IgD-negative memory B cell (primary cell): ENCODE measurements at regions not wholly inside any gene's neighbourhood (a gene's known extent, or its start where the extent isn't known, plus 50 kb on each side); places are given as distances from the start of the nearest gene placed in this dataset.

ENCODE experiments used
- H3K27ac Mint-ChIP-seq, 3 donors: one replicate each; pipeline ENCODE4 v1.8.0; 2020 to 2022; ENCODE audit warnings: mild to moderate bottlenecking in 3 of 3, mixed read lengths in 3 of 3, moderate library complexity in 1 of 3
- H3K27me3 Mint-ChIP-seq: one replicate; pipeline ENCODE4 v1.8.0; 2021; ENCODE audit warnings: mixed read lengths
- H3K36me3 Mint-ChIP-seq: one replicate; pipeline ENCODE4 v1.8.0; 2020; ENCODE audit warnings: mild to moderate bottlenecking, mixed read lengths
- H3K4me1 Mint-ChIP-seq, 3 donors: one replicate each; pipeline ENCODE4 v1.8.0; 2020 to 2022; ENCODE audit warnings: mixed read lengths in 3 of 3, mild to moderate bottlenecking in 1 of 3
- H3K4me3 Mint-ChIP-seq, 4 donors: one replicate each; pipeline ENCODE4 v1.8.0; 2020 to 2022; ENCODE audit warnings: mild to moderate bottlenecking in 4 of 4, mixed read lengths in 4 of 4, moderate library complexity in 3 of 4
- H3K9me3 Mint-ChIP-seq, 3 donors: one replicate each; pipeline ENCODE4 v1.8.0; 2020 to 2021; ENCODE audit warnings: mixed read lengths in 3 of 3, mild to moderate bottlenecking in 1 of 3

DNA sequence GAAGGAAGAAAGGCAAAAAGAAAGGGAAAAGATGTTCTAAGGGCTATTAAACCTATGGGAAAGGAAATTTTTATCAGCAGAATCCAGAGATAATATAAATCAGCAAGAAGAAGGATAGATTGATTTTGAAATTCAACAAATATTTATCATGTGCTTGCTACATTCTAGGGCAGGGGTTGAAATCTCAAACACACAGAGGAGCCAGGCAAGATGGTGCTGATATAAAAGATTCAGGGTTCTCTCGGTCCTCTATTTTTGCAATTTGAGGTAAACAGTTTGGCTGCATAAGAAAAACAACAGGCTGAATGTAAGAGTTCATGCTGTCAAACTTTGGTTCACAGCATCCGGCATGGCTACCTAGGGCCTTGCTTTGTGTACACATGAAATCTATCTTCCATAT is 109.6 kb upstream of the BMP2 start:
- Mint-ChIP-seq H3K4me1 (no peaks in the 10 kb centered on the region), H3K36me3 (no peaks in the 10 kb centered on the region), H3K27me3 (no peaks in the 10 kb centered on the region), H3K9me3 (peaks cover 0 to 10% (median 0%) of the 10 kb centered on the region in 3 donors), H3K27ac (no peak overlapping the region), H3K4me3 (no peak overlapping the region)

DNA sequence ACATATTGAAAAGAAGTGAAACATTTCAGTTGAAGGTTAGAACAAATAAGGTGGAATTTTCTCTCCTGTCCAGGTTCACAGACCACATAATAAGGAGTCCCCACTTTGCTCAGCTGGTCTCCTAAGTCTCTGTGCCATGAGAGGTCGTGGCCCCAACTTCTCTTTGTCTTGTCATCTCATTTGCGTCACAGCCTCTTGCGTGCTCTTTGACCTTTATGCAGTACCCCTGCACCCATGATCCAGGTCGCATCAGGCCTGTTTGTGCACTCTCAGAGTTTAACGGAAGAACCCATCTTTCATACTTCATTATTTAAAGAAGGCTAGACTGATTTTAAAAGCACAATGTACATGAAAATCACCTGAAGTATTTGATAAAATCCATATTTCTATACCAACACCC is 110.4 kb upstream of the BMP2 start:
- Mint-ChIP-seq H3K27me3 (no peaks in the 10 kb centered on the region), H3K4me1 (no peaks in the 10 kb centered on the region), H3K27ac (no peak overlapping the region), H3K36me3 (no peaks in the 10 kb centered on the region), H3K4me3 (no peak overlapping the region), H3K9me3 (peaks cover 0 to 10% (median 0%) of the 10 kb centered on the region in 3 donors)

DNA sequence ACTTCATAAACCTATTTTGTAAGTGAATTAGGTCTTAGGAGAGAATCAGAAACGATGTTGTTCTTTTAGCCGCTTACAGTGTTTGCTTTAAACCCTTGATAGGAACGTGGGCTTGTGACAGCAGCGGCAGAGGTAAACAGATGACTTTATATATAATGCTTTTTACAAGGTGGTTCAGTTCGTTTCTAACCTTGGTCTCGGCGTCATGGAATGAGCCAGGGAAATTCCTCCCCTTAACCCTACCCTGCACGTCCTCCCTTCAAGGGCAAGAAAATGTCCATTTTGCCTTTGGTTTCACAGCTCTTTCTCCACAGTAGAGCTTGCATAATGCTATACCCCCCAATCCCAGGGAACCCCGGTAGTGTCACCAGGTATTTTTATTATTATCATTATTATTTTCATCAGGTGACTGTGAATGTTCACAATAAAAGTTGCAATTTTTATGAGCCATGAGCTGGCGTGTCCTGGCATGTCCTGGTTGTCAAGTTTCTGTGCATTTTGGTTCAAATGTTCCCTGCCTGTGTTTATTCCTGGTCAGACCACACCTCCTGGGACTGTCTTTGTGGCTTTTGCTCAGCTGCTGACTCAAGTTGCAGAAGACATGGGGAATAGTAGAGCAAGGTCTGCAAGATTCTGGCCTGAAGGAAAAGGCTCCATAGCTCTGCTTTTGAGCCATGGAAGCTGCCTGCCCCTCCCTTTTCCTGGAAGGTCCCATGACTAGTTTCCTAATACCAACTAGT is 112.8 kb upstream of the BMP2 start:
- Mint-ChIP-seq H3K27ac (no peak overlapping the region), H3K36me3 (no peaks in the 10 kb centered on the region), H3K9me3 (peaks cover 0 to 10% (median 0%) of the 10 kb centered on the region in 3 donors), H3K4me3 (no peak overlapping the region), H3K4me1 (no peaks in the 10 kb centered on the region), H3K27me3 (no peaks in the 10 kb centered on the region)

DNA sequence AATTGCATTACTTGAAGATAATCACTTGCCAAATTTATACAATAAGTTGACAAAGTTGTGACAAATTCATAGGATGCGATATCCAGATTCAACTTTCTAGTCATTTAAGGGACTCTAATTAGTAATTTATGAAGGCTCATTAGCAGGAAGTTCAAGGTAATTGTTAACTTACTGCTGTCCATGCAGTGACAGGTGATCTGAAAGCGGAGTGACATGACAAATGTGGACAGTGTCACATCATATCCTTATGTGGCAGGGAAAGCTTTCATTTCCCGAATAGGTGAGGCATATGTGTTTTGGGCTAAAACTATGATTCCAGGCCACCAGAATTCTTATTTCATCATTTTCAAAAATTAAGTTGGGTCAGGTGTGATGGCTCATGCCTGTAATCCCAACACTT is 115.9 kb upstream of the BMP2 start:
- Mint-ChIP-seq H3K36me3 (no peaks in the 10 kb centered on the region), H3K4me1 (no peaks in the 10 kb centered on the region), H3K27me3 (no peaks in the 10 kb centered on the region), H3K9me3 (no peaks in the 10 kb centered on the region), H3K4me3 (no peak overlapping the region), H3K27ac (no peak overlapping the region)

DNA sequence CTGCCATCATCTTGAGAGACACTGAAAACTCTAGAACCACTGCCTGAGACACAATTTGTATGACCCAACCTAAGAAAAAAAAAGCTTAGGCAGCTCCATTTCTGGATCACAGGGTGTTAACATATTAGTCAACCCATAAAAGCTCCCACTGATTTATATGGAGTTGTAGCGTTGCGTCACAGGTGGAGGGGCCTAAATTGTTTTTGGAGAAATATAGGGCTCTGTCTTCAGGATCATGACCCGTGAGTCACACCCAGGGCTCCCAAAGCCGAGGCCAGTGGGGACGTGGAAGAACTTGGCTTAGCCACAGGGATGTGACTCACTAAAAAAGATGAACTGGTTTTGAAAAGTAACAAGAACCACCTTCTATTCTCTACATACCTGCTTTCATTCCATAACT is 116.5 kb upstream of the BMP2 start:
- H3K36me3 Mint-ChIP-seq: no peaks in the 10 kb centered on the region
- no peak overlapping the region for H3K27ac Mint-ChIP-seq
- H3K4me1 Mint-ChIP-seq: no peaks in the 10 kb centered on the region
- H3K4me3 Mint-ChIP-seq: no peak overlapping the region
- no peaks in the 10 kb centered on the region for H3K27me3 Mint-ChIP-seq
- no peaks in the 10 kb centered on the region for H3K9me3 Mint-ChIP-seq

DNA sequence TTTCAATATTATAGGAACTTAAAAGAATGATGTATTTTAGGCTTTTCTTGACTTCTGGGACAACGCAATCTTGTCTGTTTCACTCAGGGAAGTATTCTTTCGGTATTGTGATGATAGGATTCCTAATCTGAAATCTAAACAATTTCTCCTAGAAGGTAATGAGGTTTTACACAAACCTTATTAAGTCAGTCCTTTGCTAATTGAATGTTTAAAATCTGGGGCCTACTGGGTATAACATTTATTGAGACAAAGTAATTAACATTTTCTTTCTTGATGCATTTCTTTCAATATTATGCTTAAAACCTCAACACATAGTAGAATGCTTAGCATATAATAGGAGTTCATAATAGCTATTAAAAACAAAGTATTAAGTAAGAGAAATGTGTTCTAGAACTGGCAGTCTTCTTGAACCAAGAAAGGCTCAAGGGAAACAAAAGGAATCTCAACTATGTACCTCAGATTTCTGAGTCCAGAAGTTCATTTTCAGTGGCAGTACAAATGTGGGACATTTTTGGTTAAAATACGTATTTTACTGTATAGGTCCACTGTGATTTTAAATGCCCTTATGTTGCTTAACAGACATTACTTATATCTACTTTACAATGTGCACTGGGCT is 121.4 kb upstream of the BMP2 start:
- Mint-ChIP-seq H3K9me3 (peaks cover 0 to 6% (median 0%) of the 10 kb centered on the region in 3 donors), H3K27ac (no peak overlapping the region), H3K4me3 (no peak overlapping the region), H3K4me1 (no peaks in the 10 kb centered on the region), H3K27me3 (no peaks in the 10 kb centered on the region), H3K36me3 (no peaks in the 10 kb centered on the region)

DNA sequence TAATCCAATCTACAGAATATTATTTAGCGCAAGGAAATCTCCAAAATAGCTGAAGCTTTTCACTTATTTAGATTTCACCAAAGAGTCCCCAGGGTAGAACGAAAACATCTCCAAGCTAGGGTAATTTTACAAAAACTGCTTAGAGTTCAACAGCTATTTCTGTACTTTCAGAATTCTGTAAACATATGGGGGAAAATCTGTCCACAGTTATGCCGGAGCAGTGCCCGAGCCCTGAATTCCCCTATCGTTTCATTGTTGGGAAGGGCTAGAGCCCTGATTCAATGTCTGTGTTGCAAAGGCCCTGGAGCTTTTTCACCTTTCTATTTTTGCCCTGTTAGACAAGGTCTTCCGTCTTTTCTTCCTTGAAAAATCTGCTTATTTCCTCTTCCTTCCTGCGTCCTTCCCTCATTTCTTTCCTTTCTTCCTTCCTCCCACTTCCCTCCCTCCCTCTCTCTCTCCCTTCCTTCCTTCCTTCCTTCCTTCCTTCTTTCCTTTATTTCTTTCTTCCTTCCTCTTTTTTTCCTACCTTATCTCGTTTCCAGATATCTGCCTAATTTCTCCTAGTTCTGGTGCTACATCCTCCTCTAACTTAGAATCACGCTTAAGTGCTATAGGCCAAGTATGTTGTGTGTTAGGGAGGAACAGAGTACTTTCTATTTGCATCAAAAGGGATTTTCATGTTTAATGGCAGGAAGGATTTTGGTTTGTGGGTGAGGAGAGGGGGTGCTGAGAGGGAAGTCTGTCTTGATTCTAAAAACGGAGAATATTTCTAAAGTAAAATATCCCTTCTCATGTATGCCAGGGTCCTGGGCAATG is 122.5 kb upstream of the BMP2 start:
- H3K4me1 Mint-ChIP-seq: no peaks in the 10 kb centered on the region
- H3K27me3 Mint-ChIP-seq: no peaks in the 10 kb centered on the region
- H3K9me3 Mint-ChIP-seq: peaks cover 0 to 11% (median 4%) of the 10 kb centered on the region in 3 donors
- H3K27ac Mint-ChIP-seq: no peak overlapping the region
- no peak overlapping the region for H3K4me3 Mint-ChIP-seq
- H3K36me3 Mint-ChIP-seq: no peaks in the 10 kb centered on the region

DNA sequence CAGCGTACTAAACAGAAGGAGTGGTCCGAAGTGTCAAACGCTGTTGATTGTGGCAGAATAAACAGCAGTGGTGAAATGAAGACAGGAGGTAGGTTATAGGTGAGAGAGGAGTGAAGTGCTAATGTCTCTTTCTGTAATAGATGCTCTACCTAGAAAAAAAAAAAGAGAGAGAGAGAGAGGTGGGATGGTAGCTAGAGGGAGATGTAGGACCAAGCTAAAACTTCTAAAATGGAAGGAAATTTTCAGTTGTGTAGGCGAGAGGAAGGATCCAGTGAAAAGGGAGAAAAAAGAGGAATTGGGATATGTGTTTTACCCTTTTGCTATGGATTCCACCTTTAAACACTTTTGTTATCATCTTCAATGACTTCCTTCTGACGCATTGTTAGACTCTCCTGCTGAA is 126.5 kb upstream of the BMP2 start:
- Mint-ChIP-seq H3K27ac (no peak overlapping the region), H3K36me3 (peaks cover 1% of the 10 kb centered on the region), H3K27me3 (no peaks in the 10 kb centered on the region), H3K4me3 (no peak overlapping the region), H3K4me1 (no peaks in the 10 kb centered on the region), H3K9me3 (peaks cover 0 to 18% (median 5%) of the 10 kb centered on the region in 3 donors)

DNA sequence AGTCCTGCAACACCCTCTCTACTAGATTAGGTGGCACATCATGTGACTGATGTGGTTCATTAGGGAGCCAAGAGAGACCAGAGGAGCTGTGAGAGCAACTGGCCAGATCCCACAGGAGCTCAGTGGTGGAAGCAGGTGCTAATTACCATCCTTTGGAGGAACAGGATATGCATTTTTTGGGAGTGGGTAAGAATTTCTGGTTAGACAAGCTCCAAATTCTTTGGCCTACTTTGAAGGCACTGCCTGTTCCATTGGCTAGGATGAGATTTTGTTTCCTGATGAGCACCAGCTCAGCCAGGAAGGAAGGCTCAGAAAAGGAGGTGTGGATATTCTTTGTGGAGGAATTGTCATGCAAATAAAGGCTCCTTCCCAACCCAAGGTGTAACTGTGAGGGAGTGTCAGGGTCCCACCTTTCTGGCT is 130.3 kb upstream of the BMP2 start:
- Mint-ChIP-seq H3K4me3 (no peak overlapping the region), H3K9me3 (peaks cover 5 to 14% (median 10%) of the 10 kb centered on the region in 3 donors), H3K27ac (no peak overlapping the region), H3K36me3 (peaks cover 1% of the 10 kb centered on the region), H3K4me1 (no peaks in the 10 kb centered on the region), H3K27me3 (no peaks in the 10 kb centered on the region)

DNA sequence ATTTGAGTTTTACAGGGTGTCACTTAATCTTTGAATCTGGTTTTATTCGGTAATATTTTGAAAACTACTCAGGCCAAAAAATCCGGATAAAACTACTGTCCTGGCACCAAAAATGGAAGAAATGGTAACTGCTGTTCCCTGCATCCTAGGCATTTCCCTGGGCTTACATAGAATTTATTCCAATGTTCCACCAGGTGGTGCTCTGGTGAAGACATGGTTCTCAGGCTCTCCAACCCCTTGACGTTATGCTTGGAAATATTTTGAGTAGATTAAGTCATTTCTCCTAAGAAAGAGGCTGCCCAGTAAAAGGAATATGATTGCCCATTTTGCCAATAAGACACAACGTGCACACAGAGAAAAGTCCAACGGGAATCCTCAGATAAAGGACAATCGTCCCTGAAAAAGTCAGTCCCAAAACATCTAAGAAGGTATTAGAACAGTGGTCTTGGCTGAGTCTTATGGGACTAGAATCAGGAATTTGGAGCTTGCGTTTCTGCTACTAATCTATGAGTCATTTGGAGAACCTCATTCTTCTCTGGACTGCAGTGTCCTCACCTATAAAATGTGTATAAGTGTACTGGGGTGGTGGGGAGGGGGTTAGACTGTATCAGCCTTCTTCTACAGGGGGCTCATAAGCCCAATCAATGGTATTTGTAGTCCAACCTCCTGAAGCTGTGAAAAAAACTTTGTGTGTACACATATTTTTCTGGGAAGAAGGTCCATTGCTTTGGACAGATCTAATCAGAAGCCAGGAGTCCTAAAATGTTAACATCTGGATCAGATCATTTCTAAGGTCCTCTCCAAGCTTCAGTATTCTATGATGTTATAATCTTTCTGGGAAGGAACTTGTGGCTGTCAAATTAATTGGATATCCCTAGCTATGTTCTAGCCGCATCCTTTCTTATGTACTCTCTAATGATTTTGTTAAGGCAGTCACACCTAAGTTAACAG is 131.0 kb upstream of the BMP2 start:
- Mint-ChIP-seq H3K27me3 (no peaks in the 10 kb centered on the region), H3K4me3 (no peak overlapping the region), H3K27ac (no peak overlapping the region), H3K4me1 (no peaks in the 10 kb centered on the region), H3K9me3 (peaks cover 5 to 16% (median 10%) of the 10 kb centered on the region in 3 donors), H3K36me3 (peaks cover 1% of the 10 kb centered on the region)

DNA sequence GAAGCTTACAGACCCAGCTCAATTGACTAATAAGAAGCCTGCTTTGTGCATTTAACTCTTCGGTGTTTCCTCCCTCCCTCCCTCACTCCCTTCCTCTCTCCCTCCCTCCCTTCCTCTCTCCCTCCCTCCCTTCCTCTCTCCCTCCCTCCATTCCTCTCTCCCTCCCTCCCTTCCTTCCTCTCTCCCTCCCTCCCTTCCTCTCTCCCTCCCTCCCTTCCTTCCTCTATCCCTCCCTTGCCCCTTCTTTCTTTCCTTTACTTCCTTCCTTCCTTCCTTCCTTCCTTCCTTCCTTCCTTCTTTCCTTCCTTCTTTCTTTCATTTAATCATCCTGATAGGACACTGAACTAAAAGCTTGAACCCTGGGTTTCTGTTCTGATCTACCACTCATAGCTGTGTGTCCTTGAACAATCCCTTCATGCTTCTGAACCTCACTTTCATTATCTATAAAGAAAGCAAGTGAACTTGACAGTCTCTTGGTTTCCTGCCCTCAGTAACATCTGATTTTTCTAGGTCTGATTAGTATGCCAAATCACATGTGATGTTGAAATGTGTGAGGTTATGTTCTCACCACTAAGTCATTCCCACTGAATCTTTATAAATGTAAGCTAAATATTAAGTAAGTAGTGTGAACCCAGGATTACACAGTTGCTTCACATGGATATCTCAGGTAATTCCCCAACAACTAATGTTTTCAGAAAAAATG is 132.3 kb upstream of the BMP2 start:
- peaks cover 1 to 10% (median 9%) of the 10 kb centered on the region in 3 donors for H3K9me3 Mint-ChIP-seq
- peaks cover 1% of the 10 kb centered on the region for H3K36me3 Mint-ChIP-seq
- no peaks in the 10 kb centered on the region for H3K27me3 Mint-ChIP-seq
- no peaks in the 10 kb centered on the region for H3K4me1 Mint-ChIP-seq
- no peak overlapping the region for H3K27ac Mint-ChIP-seq
- H3K4me3 Mint-ChIP-seq: no peak overlapping the region

DNA sequence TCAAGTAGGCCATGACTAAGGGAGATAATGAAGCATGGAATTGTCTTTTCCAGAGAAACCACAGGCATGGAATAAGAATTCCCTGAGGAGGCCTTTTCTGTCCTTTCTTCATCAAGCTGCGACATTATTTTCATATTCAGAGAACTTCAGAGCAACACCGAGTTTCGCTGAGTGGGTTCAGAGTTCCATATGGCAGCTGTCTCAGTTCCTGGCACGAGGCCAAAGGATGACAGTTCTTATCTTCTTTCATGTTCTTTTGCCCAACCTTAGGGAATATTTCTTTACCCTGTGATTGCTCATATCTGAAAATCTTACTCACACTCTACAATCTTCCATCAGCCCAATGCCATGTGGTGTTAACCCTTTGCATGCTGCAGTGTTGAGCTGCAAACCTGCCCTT is 135.3 kb upstream of the BMP2 start:
- no peak overlapping the region for H3K4me3 Mint-ChIP-seq
- H3K27me3 Mint-ChIP-seq: no peaks in the 10 kb centered on the region
- H3K27ac Mint-ChIP-seq: no peak overlapping the region
- H3K36me3 Mint-ChIP-seq: peaks cover 1% of the 10 kb centered on the region
- peaks cover 0 to 2% (median 0%) of the 10 kb centered on the region in 3 donors for H3K4me1 Mint-ChIP-seq
- H3K9me3 Mint-ChIP-seq: peaks cover 1 to 14% (median 5%) of the 10 kb centered on the region in 3 donors

DNA sequence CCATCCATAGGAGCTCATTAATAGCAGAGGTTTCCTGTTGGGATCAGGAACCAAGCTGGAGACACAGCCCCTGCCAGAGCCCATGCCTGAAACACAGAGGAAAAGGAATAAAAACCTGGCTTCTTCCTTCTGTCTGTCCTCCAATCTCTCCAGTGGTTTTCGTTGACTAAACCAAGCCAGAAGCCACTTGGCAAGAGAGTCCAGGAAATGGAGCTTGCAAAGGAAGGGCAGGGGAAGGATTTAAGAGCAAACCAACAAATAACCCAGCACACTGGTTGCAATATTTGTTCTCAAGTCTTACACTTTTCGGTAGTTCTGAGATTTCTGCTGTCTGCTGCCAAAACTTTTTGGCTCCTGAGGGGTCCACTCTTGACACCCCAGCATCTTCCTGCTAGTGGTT is 137.0 kb upstream of the BMP2 start:
- Mint-ChIP-seq H3K4me3 (no peak overlapping the region), H3K27me3 (no peaks in the 10 kb centered on the region), H3K4me1 (peaks cover 0 to 2% (median 0%) of the 10 kb centered on the region in 3 donors), H3K9me3 (peaks cover 0 to 15% (median 2%) of the 10 kb centered on the region in 3 donors), H3K36me3 (no peaks in the 10 kb centered on the region), H3K27ac (no peak overlapping the region)

DNA sequence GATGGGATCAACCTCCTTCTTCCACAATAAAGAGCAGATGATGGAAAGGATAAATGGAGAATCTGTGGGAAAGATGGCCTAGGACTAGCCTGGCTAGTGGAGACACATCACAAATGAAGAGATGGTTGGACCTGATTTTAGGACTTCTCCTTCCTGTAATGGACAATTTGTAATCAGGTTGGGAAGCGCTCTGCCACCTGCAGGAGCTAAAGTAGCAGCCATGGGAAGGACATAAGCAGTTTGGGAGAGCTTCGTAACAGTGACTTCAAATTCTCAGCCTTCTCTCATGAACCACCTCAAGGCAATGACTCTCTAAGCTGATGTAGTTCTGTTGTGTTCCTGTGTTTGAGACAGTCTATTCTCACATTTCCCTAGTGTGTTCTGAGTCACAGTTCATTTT is 137.9 kb upstream of the BMP2 start:
- Mint-ChIP-seq H3K4me3 (no peak overlapping the region), H3K9me3 (peaks cover 0 to 11% (median 2%) of the 10 kb centered on the region in 3 donors), H3K27me3 (no peaks in the 10 kb centered on the region), H3K4me1 (peaks cover 0 to 2% (median 0%) of the 10 kb centered on the region in 3 donors), H3K36me3 (no peaks in the 10 kb centered on the region), H3K27ac (no peak overlapping the region)
